ENCODE measurements at regions not wholly inside any gene's neighbourhood (a gene's known extent, or its start where the extent isn't known, plus 50 kb on each side); places are given as distances from the start of the nearest gene placed in this dataset.
A peak's percentile ranks its signal among the peaks of the same experiment; 100 is the strongest.
"Not testable (repeated sequence)": the region's sequence is repeated elsewhere in the genome, so short reads cannot be mapped to it uniquely, and the experiment has no call there.

GRCh38 chr5:115469904-115470516 lies 74.6 kb downstream of the FEM1C start:
- no peak for DNase-seq

GRCh38 chr5:115467628-115468027 lies 76.9 kb downstream of the FEM1C start:
- no peak for DNase-seq

GRCh38 chr5:115465431-115465830 lies 79.1 kb downstream of the FEM1C start:
- no peak for DNase-seq

DNA sequence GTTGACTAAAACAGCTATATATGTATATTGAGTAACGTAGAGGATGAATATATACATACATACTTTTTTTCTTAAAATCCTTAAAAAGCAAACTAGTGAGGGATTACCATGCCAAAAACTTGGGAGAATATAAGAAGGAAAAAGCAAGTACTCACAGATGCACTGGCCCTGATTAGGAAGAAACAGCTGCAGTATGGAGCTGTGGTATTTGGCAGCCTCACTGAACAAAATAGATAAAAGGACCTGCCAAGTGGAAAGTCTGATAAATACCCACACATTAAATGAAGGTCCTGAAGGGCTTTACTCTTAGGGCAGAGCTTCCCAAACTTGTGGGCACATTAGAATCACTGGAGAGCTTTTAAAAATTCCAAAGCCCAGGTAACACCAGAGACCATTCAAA lies 80.6 kb downstream of the FEM1C start:
- no peak for DNase-seq

- DNase-seq, result no peak
Observed at GRCh38 chr5:115461506-115462290, 82.9 kb downstream of the FEM1C start.

GRCh38 chr5:115461093-115461492 lies 83.5 kb downstream of the FEM1C start:
- no peak for DNase-seq

DNA sequence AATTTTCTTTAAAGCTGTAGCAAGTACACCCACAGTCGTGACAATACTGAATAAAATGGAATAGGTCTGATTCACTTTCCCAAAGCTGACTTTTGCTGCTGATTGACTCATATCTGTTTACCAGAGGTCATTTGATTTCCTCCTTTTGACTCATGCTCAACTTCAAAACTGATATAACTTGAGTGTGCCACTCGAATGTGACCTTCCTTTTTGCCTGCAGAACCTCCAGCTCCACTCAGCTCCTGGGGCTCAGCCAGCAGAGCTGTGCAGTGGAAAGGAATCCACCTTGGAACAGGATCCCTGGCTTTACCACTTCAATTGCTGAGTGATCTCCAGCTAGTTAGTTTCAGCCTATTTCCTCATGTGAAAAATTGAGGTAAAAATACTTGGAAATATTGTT lies 84.1 kb downstream of the FEM1C start:
- DNase-seq, result no peak

GRCh38 chr5:115459855-115460341 lies 84.7 kb downstream of the FEM1C start:
- DNase-seq, result no peak

- no peak for DNase-seq
Observed at GRCh38 chr5:115458416-115458815, 86.2 kb downstream of the FEM1C start.

- DNase-seq, result no peak
Observed at GRCh38 chr5:115458003-115458409, 86.6 kb downstream of the FEM1C start.

GRCh38 chr5:115457571-115457970 lies 87.0 kb downstream of the FEM1C start:
- DNase-seq, result no peak

GRCh38 chr5:115456539-115457040 lies 88.0 kb downstream of the FEM1C start:
- DNase-seq, result no peak

DNA sequence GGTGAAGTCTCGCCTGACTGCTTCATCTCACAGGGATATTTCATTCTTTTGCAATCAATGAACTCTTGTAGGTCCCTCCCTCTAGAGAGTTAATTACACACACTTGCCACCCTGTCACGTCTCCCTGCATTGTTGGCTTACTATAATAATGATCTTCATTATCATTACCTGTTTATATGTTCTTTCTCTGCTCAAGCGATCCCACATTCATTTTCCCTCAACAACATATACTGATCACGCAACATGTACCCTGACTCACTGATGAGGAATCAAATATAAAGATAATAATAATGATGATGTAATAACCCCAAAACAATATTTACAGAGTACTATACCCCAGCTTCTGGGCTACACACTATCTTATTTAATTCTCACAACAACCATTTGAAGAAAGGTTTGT lies 88.5 kb downstream of the FEM1C start:
- no peak for DNase-seq

GRCh38 chr5:115455301-115455707 lies 89.3 kb downstream of the FEM1C start:
- peak in 1 of 58 donors; percentile 42 for DNase-seq

GRCh38 chr5:115453391-115454095 lies 91.0 kb downstream of the FEM1C start:
- no peak for DNase-seq

DNA sequence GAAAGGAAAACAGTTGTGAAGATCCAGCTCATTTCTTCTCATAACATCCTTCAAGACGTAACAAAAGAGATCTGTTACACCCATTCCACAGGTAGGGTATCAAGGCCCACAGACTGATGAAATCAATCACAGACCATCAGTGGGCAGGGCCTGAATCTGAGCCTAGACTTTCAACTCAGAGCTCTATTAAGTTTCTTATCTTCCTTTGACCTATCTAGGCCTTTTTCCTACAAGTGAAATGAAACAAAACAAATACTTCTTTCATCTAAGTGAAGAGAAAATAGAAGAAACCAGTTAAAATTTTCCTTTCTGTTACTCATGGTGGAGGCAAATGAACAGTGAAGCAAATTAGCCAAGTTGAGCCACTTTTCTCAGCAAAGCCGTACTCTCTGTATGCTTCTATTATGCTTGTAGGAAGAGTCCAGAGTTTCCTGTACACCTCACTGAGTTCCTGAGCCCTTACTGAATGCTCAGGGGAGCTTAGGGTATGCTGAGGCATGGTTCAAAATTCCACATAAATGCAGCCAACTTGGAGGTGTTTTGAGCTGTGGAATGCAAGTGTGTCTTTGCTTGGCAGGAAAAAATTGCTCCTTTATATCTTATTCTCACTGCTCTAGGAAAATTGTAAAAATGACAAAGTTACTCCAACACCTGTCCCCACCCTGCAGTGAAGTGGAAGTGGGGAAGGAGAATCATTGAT lies 91.9 kb downstream of the FEM1C start:
- no peak for DNase-seq

DNA sequence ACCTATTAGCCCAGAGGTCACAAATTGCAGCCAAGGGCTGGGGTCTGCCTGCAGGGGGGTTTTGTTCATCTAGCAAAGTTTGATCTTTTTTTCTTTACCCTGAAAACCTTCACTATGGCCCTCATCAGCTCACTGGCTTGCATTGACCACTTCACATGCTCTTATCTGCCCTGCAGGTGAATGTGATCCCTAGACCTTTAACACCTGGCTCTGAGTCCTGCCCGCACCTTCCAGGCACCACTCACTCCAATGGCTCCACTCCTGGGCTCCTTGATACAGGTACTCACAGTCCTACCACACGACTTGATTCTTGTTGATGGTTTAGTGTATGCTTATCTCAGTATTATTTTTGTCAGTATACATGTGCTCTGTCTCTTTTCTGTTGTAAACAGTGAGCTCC lies 92.5 kb downstream of the FEM1C start:
- no peak for DNase-seq

DNA sequence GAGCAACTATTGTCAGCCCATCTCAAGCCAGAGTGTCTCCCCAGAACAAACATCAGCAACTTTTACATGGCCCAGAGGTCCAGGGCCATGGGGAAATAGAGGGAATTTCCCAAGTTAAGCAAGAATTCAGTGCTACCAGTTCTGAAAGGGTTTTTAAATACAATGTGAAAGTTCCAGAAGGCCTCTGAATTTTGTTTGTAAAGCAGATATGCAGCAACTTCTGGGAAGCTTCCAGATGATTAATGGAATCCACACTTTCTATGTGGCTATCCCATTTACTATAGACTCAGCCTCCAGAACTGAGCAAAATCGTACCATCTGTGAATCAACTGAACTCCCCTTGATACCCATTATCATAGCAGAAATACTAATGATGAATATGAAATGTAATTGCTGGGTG lies 93.8 kb downstream of the FEM1C start:
- DNase-seq, result no peak

- DNase-seq, result not testable (repeated sequence)
Observed at GRCh38 chr5:115448630-115449029, 95.9 kb downstream of the FEM1C start.

- no peak for DNase-seq
Observed at GRCh38 chr5:115440782-115441451, 103.7 kb downstream of the FEM1C start.

- DNase-seq, result no peak
Observed at GRCh38 chr5:115439639-115440038, 104.9 kb downstream of the FEM1C start.
